Vagina (tissue), 2 donors: ENCODE measurements at regions not wholly inside any gene's neighbourhood (a gene's known extent, or its start where the extent isn't known, plus 50 kb on each side); places are given as distances from the start of the nearest gene placed in this dataset.

ENCODE experiments used
- POLR2AphosphoS5 ChIP-seq, 2 donors: sonication (generic); formaldehyde crosslinking; IDR thresholded peaks; one replicate each; pipeline ENCODE4 v1.9.0; 2017; ENCODE audit warnings: antibody characterized with exemption in 2 of 2, mild to moderate bottlenecking in 2 of 2, low read depth in 1 of 2; ENCODE audit not compliant: insufficient read depth in 1 of 2
- TF ChIP-seq, protein P1 (sequence below), 3 experiments: fragments of 450-650 bp in 2 of 3; fragments of 200-600 bp in 1 of 3; sonication (generic) in 1 of 3; IDR thresholded peaks; one replicate each; pipeline ENCODE4 v1.5.1; 2017 to 2019; ENCODE audit warnings: antibody characterized with exemption in 3 of 3, mild to moderate bottlenecking in 2 of 3, moderate library complexity in 2 of 3

DNA sequence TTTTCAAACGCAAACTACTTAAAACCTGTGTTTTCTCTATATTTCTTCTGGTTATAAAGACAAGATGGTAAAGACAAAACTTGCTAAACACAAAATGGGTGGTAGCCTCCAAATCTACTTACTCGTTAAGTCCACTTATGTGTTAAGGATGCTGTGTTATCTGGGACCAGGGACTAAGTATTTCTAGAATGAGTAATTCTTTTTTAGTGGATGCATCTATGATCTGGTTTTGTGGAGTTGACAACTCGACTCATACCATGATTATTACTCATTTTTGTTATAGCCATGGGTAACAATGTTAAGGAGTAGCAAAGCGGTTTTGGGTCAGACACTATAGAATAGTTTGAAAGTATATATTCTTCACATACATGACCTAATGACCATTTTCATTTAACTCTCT lies 239.5 kb upstream of the FOXP2 start:
- TF ChIP-seq, protein P1, sequence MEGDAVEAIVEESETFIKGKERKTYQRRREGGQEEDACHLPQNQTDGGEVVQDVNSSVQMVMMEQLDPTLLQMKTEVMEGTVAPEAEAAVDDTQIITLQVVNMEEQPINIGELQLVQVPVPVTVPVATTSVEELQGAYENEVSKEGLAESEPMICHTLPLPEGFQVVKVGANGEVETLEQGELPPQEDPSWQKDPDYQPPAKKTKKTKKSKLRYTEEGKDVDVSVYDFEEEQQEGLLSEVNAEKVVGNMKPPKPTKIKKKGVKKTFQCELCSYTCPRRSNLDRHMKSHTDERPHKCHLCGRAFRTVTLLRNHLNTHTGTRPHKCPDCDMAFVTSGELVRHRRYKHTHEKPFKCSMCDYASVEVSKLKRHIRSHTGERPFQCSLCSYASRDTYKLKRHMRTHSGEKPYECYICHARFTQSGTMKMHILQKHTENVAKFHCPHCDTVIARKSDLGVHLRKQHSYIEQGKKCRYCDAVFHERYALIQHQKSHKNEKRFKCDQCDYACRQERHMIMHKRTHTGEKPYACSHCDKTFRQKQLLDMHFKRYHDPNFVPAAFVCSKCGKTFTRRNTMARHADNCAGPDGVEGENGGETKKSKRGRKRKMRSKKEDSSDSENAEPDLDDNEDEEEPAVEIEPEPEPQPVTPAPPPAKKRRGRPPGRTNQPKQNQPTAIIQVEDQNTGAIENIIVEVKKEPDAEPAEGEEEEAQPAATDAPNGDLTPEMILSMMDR (IDR thresholded peaks at IDR 0.05): no peak
- no peak for TF ChIP-seq POLR2AphosphoS5 (IDR thresholded peaks at IDR 0.05; ENCODE audit: insufficient read depth in 1 of 2, low read depth in 1 of 2)
